GM23338 (cell line): ENCODE measurements at regions not wholly inside any gene's neighbourhood (a gene's known extent, or its start where the extent isn't known, plus 50 kb on each side); places are given as distances from the start of the nearest gene placed in this dataset.
"Not testable (repeated sequence)": the region's sequence is repeated elsewhere in the genome, so short reads cannot be mapped to it uniquely, and the experiment has no call there.

Source experiments
- CREB1 ChIP-seq: fragments of 250-450 bp; sonication (Bioruptor Pico); IDR thresholded peaks from 2 replicates; pipeline ENCODE4 v1.5.0; 2020; ENCODE audit warnings: low read depth, mild to moderate bottlenecking, moderate library complexity
- EZH2 ChIP-seq: fragments of 200-600 bp; sonication (generic); IDR thresholded peaks from one replicate; pipeline ENCODE4 v1.8.0; 2017; ENCODE audit warnings: antibody characterized with exemption, mild to moderate bottlenecking, low read depth; ENCODE audit not compliant: unreplicated experiment
- EZH2phosphoT487 ChIP-seq: fragments of 200-600 bp; sonication (generic); IDR thresholded peaks from one replicate; pipeline ENCODE4 v1.8.1; 2018; ENCODE audit warnings: antibody characterized with exemption; ENCODE audit not compliant: unreplicated experiment
- JUNB ChIP-seq: IDR thresholded peaks from one replicate; pipeline ENCODE4 v1.6.1; 2016; ENCODE audit warnings: antibody characterized with exemption; ENCODE audit not compliant: unreplicated experiment
- NANOG ChIP-seq: IDR thresholded peaks from 2 replicates; pipeline ENCODE4 v1.6.1; 2016; ENCODE audit warnings: antibody characterized with exemption, borderline replicate concordance
- POLR2AphosphoS5 ChIP-seq: IDR thresholded peaks from 2 replicates; pipeline ENCODE4 v1.6.1; 2016; ENCODE audit warnings: antibody characterized with exemption, low read depth
- REST ChIP-seq: IDR thresholded peaks from one replicate; pipeline ENCODE4 v1.6.1; 2018; ENCODE audit warnings: antibody characterized with exemption; ENCODE audit not compliant: unreplicated experiment
- STAT1 ChIP-seq: IDR thresholded peaks from one replicate; pipeline ENCODE4 v1.6.1; 2016; ENCODE audit warnings: antibody characterized with exemption; ENCODE audit not compliant: unreplicated experiment
- ZNF114 ChIP-seq: fragments of 250-450 bp; sonication (Bioruptor Pico); IDR thresholded peaks from 2 replicates; pipeline ENCODE4 v1.5.0; 2020; ENCODE audit warnings: mild to moderate bottlenecking, moderate library complexity
- ZNF331 ChIP-seq: fragments of 250-450 bp; sonication (Bioruptor Pico); IDR thresholded peaks from 2 replicates; pipeline ENCODE4 v1.5.0; 2020; ENCODE audit warnings: low read depth, mild to moderate bottlenecking, moderate library complexity
- TF ChIP-seq, protein P1 (sequence below), 2 experiments: fragments of 200-600 bp in 1 of 2; sonication (generic) in 1 of 2; conservative IDR thresholded peaks; 2 replicates each; pipeline versions ENCODE4 v1.5.1 to v1.6.1; 2016 to 2017; ENCODE audit warnings: antibody characterized with exemption in 2 of 2, low read depth in 2 of 2, mild to moderate bottlenecking in 2 of 2, moderate library complexity in 1 of 2
- TF ChIP-seq, protein P2 (sequence below): IDR thresholded peaks from 2 replicates; pipeline ENCODE4 v1.6.1; 2016; ENCODE audit warnings: antibody characterized with exemption

GRCh38 chr5:42179843-42180242, 243.4 kb upstream of the GHR start:
- TF ChIP-seq, protein P1, sequence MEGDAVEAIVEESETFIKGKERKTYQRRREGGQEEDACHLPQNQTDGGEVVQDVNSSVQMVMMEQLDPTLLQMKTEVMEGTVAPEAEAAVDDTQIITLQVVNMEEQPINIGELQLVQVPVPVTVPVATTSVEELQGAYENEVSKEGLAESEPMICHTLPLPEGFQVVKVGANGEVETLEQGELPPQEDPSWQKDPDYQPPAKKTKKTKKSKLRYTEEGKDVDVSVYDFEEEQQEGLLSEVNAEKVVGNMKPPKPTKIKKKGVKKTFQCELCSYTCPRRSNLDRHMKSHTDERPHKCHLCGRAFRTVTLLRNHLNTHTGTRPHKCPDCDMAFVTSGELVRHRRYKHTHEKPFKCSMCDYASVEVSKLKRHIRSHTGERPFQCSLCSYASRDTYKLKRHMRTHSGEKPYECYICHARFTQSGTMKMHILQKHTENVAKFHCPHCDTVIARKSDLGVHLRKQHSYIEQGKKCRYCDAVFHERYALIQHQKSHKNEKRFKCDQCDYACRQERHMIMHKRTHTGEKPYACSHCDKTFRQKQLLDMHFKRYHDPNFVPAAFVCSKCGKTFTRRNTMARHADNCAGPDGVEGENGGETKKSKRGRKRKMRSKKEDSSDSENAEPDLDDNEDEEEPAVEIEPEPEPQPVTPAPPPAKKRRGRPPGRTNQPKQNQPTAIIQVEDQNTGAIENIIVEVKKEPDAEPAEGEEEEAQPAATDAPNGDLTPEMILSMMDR (conservative IDR thresholded peaks at IDR 0.05; ENCODE audit: low read depth in 2 of 2): peak; percentile 25 to 26; a peak in 2 of 4 replicates
- TF ChIP-seq JUNB; EZH2; EZH2phosphoT487; CREB1 (CRISPR knock-in tag); REST; POLR2AphosphoS5; ZNF331; STAT1; NANOG; ZNF114: not testable (repeated sequence)
- TF ChIP-seq, protein P2, sequence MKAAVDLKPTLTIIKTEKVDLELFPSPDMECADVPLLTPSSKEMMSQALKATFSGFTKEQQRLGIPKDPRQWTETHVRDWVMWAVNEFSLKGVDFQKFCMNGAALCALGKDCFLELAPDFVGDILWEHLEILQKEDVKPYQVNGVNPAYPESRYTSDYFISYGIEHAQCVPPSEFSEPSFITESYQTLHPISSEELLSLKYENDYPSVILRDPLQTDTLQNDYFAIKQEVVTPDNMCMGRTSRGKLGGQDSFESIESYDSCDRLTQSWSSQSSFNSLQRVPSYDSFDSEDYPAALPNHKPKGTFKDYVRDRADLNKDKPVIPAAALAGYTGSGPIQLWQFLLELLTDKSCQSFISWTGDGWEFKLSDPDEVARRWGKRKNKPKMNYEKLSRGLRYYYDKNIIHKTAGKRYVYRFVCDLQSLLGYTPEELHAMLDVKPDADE: not testable (repeated sequence)
